Panc1 (cell line): ENCODE measurements at regions not wholly inside any gene's neighbourhood (a gene's known extent, or its start where the extent isn't known, plus 50 kb on each side); places are given as distances from the start of the nearest gene placed in this dataset.

Source experiments
- ATAC-seq: fragments of 200-7000 bp; cut with Tn5 transposase; 2 replicates; pipeline ENCODE4 v1.9.1; 2020; ENCODE audit warnings: mild to moderate bottlenecking, moderate library complexity
- BruUV-seq: library from RNA; stranded (reverse); fragments of 400-500 nt; replicated peaks from 2 replicates; lab custom pipeline; 2021; lab: Mats Ljungman, UMichigan
- CTCF ChIA-PET: fragments of 300-600 bp; sonication (Branson Sonifier 250); formaldehyde crosslinking; loops from one replicate; lab custom pipeline; 2022; ENCODE audit warnings: antibody characterized with exemption; lab: Charles Lee
- POLR2A ChIA-PET: fragments of 300-600 bp; sonication (Branson Sonifier 250); formaldehyde crosslinking; loops from one replicate; lab custom pipeline; 2022; ENCODE audit warnings: antibody characterized with exemption; lab: Charles Lee
- DNase-seq: peaks from one replicate; pipeline ENCODE4 v3.0.0-alpha.2; 2010; ENCODE audit warnings: low read depth, low spot score
- H3K27ac ChIP-seq: 2 replicates; pipeline ENCODE4 v1.5.1; 2011; ENCODE audit warnings: mild to moderate bottlenecking, low read length, inconsistent platforms
- H3K27me3 ChIP-seq: fragments of 200-500 bp; sonication (Bioruptor generic); 2 replicates; pipeline ENCODE4 v1.6.0; 2014; ENCODE audit warnings: low read length, inconsistent platforms; ENCODE audit not compliant: control insufficient read depth, insufficient read depth
- H3K36me3 ChIP-seq: fragments of 200-500 bp; sonication (Bioruptor generic); 2 replicates; pipeline ENCODE4 v1.5.1; 2014; ENCODE audit warnings: inconsistent platforms, mild to moderate bottlenecking, low read length, moderate library complexity; ENCODE audit not compliant: control insufficient read depth, insufficient read depth
- H3K4me1 ChIP-seq: 2 replicates; pipeline ENCODE4 v1.5.1; 2011; ENCODE audit warnings: inconsistent platforms, mild to moderate bottlenecking, low read length, moderate library complexity; ENCODE audit not compliant: control insufficient read depth, insufficient read depth
- H3K4me3 ChIP-seq, 2 experiments: 2 replicates each; pipeline ENCODE4 v1.5.1; 2011 to 2012; ENCODE audit warnings: low read depth in 2 of 2, low read length in 2 of 2, mild to moderate bottlenecking in 2 of 2, inconsistent platforms in 1 of 2, moderate library complexity in 1 of 2
- H3K9me3 ChIP-seq: fragments of 200-500 bp; sonication (Bioruptor generic); 2 replicates; pipeline ENCODE4 v1.5.1; 2014; ENCODE audit warnings: low read depth, mild to moderate bottlenecking, inconsistent platforms, low read length, moderate library complexity; ENCODE audit not compliant: control insufficient read depth, insufficient read depth
- CTCF ChIP-seq: fragments of 450-650 bp; IDR thresholded peaks from 2 replicates; pipeline ENCODE4 v1.5.1; 2017; ENCODE audit warnings: mild to moderate bottlenecking
- POLR2AphosphoS5 ChIP-seq: IDR thresholded peaks from 2 replicates; pipeline ENCODE4 v1.6.1; 2012; ENCODE audit warnings: mild to moderate bottlenecking, low read depth, low read length, moderate library complexity
- REST ChIP-seq, 2 experiments: IDR thresholded peaks; 2 replicates each; pipeline ENCODE4 v1.6.1; 2011 to 2012; ENCODE audit warnings: low read depth in 2 of 2, control low read depth in 1 of 2, low read length in 1 of 2, mild to moderate bottlenecking in 1 of 2, moderate library complexity in 1 of 2; ENCODE audit not compliant: insufficient read depth in 1 of 2
- SIN3A ChIP-seq: IDR thresholded peaks from 2 replicates; pipeline ENCODE4 v1.6.1; 2012; ENCODE audit warnings: low read depth, mild to moderate bottlenecking, low read length, moderate library complexity, borderline replicate concordance; ENCODE audit not compliant: insufficient read depth
- TCF7L2 ChIP-seq: IDR thresholded peaks from 2 replicates; pipeline ENCODE4 v1.6.1; 2011; ENCODE audit warnings: mild to moderate bottlenecking, low read depth, low read length, inconsistent platforms
- in situ Hi-C: cut with HindIII; loops from 2 replicates; pipeline ENCODE4 v1.10.0; 2016; ENCODE audit warnings: low sequenced_read_pairs, low pct_unique_long_range_greater_than_20kb
- intact Hi-C: fragments of 100-400 bp; cut with micrococcal nuclease; formaldehyde crosslinking; loops from one replicate; pipeline ENCODE4 v1.10.0; 2022; ENCODE audit not compliant: unreplicated experiment

GRCh38 chr3:67808906-67809305, 154.5 kb upstream of the SUCLG2 start:
- Histone ChIP-seq H3K27me3 (no peaks in the 10 kb centered on the region), H3K4me1 (no peaks in the 10 kb centered on the region), H3K9me3 (no peaks in the 10 kb centered on the region), H3K36me3 (no peaks in the 10 kb centered on the region), H3K4me3 (no peak overlapping the region), H3K27ac (no peak overlapping the region)
- no TSS peak for BruUV-seq
- in situ Hi-C loops = no loop called here
- DNase-seq = no peak
- intact Hi-C loops = no loop called here
- ChIA-PET CTCF (no interaction called here), POLR2A (no interaction called here)
- ATAC-seq = no peak
- TF ChIP-seq REST (IDR thresholded peaks at IDR 0.05; ENCODE audit: insufficient read depth in 1 of 2, low read depth in 2 of 2, low read length in 1 of 2) (no peak), POLR2AphosphoS5 (no peak)

GRCh38 chr3:67804578-67804977, 150.2 kb upstream of the SUCLG2 start:
- Histone ChIP-seq H3K4me1 (no peaks in the 10 kb centered on the region), H3K4me3 (no peak overlapping the region), H3K27ac (no peak overlapping the region), H3K27me3 (no peaks in the 10 kb centered on the region), H3K9me3 (no peaks in the 10 kb centered on the region), H3K36me3 (no peaks in the 10 kb centered on the region)
- POLR2A ChIA-PET = no interaction called here
- BruUV-seq = no TSS peak
- DNase-seq = no peak
- in situ Hi-C loops (no loop called here), intact Hi-C loops (no loop called here)
- CTCF ChIA-PET = no interaction called here
- TF ChIP-seq TCF7L2 = no peak
- no peak for TF ChIP-seq POLR2AphosphoS5
- TF ChIP-seq REST (IDR thresholded peaks at IDR 0.05; ENCODE audit: insufficient read depth in 1 of 2, low read depth in 2 of 2, low read length in 1 of 2) = no peak
- TF ChIP-seq SIN3A = no peak
- no peak for TF ChIP-seq CTCF
- no peak for ATAC-seq
